Stimulated activated CD8-positive, alpha-beta memory T cell treated with anti-CD3 and anti-CD28 coated beads, Interleukin-7, amount 100 ng/mL, for 4 hours (primary cell): ENCODE measurements at regions not wholly inside any gene's neighbourhood (a gene's known extent, or its start where the extent isn't known, plus 50 kb on each side); places are given as distances from the start of the nearest gene placed in this dataset.

Source experiments
- DNase-seq, 2 donors: peaks; one replicate each; pipeline ENCODE4 v3.0.0-alpha.2; 2020; ENCODE audit warnings: low read depth in 2 of 2

GRCh38 chr1:34701326-34702060, 53.4 kb upstream of the GJB5 start:
- no peak for DNase-seq
